ENCODE measurements at regions not wholly inside any gene's neighbourhood (a gene's known extent, or its start where the extent isn't known, plus 50 kb on each side); places are given as distances from the start of the nearest gene placed in this dataset.
A peak's percentile ranks its signal among the peaks of the same experiment; 100 is the strongest.

DNA sequence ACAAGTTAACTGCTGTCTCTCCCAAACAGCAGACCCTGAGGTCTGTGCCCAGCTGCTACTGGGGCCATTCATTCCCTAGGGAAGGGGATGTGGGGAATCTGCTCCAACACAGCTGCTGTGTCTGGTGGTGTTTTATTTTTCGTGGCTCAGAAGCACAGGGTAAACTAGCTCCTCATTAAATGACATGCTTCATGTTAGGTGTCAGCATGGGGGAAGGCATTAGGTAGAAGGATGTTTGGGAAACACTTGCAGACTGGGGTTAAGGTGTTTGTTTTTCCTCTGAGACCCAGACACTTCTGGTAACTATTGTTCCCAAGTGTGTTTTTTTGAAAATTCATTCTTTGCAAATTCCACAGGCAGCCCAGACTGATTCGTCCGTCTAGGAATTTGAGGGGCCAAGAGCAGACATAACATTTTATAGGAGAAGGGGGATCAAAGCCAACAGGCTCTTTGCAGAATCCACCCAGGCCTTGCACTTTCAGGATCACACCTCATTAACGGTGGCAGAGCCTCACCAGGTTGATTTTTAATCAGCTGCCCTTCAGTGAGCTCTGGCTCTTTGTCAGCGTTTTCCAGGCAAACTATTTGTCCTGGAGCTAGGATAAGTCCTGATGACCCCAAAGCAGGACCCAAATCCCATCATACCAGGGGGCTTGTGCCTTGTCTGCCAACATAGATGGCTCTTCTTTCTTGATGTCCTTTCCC is 65.4 kb upstream of the ITGA11 start:
- no peaks in the 10 kb centered on the region for H3K27me3 Mint-ChIP-seq (ENCODE audit: low read depth)
- H3K9me3 Mint-ChIP-seq: no peaks in the 10 kb centered on the region
- no peak overlapping the region for H3K4me3 Mint-ChIP-seq
- H3K4me1 Mint-ChIP-seq: peaks cover 55% of the 10 kb centered on the region
- H3K36me3 Mint-ChIP-seq (ENCODE audit: low read depth): no peaks in the 10 kb centered on the region
- peak overlapping the region; percentile 43 to 81 (median 81) for H3K27ac Mint-ChIP-seq
- TF ChIP-seq, protein P1, sequence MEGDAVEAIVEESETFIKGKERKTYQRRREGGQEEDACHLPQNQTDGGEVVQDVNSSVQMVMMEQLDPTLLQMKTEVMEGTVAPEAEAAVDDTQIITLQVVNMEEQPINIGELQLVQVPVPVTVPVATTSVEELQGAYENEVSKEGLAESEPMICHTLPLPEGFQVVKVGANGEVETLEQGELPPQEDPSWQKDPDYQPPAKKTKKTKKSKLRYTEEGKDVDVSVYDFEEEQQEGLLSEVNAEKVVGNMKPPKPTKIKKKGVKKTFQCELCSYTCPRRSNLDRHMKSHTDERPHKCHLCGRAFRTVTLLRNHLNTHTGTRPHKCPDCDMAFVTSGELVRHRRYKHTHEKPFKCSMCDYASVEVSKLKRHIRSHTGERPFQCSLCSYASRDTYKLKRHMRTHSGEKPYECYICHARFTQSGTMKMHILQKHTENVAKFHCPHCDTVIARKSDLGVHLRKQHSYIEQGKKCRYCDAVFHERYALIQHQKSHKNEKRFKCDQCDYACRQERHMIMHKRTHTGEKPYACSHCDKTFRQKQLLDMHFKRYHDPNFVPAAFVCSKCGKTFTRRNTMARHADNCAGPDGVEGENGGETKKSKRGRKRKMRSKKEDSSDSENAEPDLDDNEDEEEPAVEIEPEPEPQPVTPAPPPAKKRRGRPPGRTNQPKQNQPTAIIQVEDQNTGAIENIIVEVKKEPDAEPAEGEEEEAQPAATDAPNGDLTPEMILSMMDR (IDR thresholded peaks at IDR 0.05; ENCODE audit: unreplicated experiment in 3 of 3): no peak

- Mint-ChIP-seq H3K4me1 (peaks cover 56% of the 10 kb centered on the region), H3K36me3 (ENCODE audit: low read depth) (no peaks in the 10 kb centered on the region), H3K27ac (peak overlapping the region in 2 of 3 experiments; percentile 39 to 62), H3K27me3 (ENCODE audit: low read depth) (no peaks in the 10 kb centered on the region), H3K9me3 (no peaks in the 10 kb centered on the region), H3K4me3 (no peak overlapping the region)
- TF ChIP-seq, protein P1 (IDR thresholded peaks at IDR 0.05; ENCODE audit: unreplicated experiment in 3 of 3): no peak
Observed at GRCh38 chr15:68498076-68498475, 66.1 kb upstream of the ITGA11 start.

- TF ChIP-seq, protein P1 (IDR thresholded peaks at IDR 0.05; ENCODE audit: unreplicated experiment in 3 of 3): no peak
- Mint-ChIP-seq H3K4me3 (no peak overlapping the region), H3K9me3 (no peaks in the 10 kb centered on the region), H3K36me3 (ENCODE audit: low read depth) (no peaks in the 10 kb centered on the region), H3K4me1 (peaks cover 55% of the 10 kb centered on the region), H3K27me3 (ENCODE audit: low read depth) (peaks cover 5% of the 10 kb centered on the region), H3K27ac (peak overlapping the region; percentile 26 to 78 (median 34))
Observed at GRCh38 chr15:68499620-68500312, 67.8 kb upstream of the ITGA11 start.

DNA sequence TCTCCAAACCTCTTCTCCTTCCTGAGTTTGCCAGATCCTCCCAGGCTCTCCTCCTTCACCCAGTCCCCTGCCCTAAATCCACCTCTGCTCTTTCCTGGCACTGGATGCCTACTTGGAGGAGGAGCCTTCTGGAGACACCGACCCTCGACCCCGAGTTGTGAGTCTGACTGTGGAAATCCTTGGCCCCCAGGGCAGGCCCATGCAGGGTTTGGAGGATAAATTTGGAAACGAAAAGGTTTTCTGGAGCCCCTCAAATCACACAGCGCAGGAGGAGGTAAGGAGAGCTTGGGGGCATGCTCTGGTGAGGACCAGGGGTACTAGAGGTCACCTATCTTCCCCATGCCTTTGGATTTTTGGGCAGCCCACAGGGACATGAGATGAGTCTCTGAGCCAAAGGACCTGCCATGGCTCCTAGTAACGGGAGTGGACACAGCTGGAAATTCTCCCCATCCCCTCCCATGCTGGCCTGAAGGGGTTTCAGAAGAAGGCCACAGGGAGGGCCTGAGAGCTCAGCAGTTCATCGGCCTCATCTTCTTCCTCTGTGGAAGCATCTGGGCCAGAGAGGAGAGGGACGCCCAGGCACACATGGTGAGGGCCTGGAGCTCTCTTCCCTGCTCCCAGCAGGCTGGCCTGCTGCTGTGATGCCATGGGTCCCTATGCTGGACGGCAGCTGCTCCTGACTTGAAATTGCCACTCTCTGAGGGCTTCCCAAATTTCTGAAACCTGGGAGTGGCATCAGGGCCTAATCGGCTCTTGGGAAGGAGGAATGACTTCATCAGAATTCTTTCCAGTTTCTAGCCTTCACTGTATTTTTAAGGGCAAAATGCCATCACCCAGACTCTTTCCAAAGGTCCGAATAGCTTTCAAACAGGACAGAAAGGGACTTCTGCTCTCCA is 68.6 kb upstream of the ITGA11 start:
- Mint-ChIP-seq H3K27ac (peak overlapping the region; percentile 34 to 78 (median 50)), H3K4me1 (peaks cover 55% of the 10 kb centered on the region)

DNA sequence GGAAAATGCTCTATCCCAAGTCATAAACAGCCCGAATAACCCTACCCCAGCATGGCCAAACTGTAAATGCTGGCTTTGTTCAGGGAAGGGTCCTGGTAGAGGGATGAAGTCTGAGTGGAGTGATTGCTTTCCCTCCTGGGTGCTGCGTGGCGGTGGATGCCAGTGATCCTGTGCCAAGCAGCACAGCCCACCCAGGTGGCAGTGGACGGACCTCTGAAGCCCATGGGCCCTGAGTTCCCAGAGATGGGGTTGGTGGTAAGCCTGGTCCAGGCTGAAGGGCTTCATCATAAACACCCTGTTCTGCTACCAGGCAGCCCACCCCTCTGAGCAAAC is 69.3 kb upstream of the ITGA11 start:
- H3K27ac Mint-ChIP-seq: peak overlapping the region in 2 of 3 experiments; percentile 50 to 78
- H3K36me3 Mint-ChIP-seq (ENCODE audit: low read depth): no peaks in the 10 kb centered on the region
- no peak overlapping the region for H3K4me3 Mint-ChIP-seq
- H3K4me1 Mint-ChIP-seq: peaks cover 55% of the 10 kb centered on the region
- H3K27me3 Mint-ChIP-seq (ENCODE audit: low read depth): peaks cover 5% of the 10 kb centered on the region
- TF ChIP-seq, protein P1 (IDR thresholded peaks at IDR 0.05; ENCODE audit: unreplicated experiment in 3 of 3): no peak
- H3K9me3 Mint-ChIP-seq: no peaks in the 10 kb centered on the region

More for the DNA sequence above, 68.6 kb upstream of the ITGA11 start:
- TF ChIP-seq, protein P1 (IDR thresholded peaks at IDR 0.05; ENCODE audit: unreplicated experiment in 3 of 3): no peak
- peaks cover 5% of the 10 kb centered on the region for H3K27me3 Mint-ChIP-seq (ENCODE audit: low read depth)
- H3K36me3 Mint-ChIP-seq (ENCODE audit: low read depth): no peaks in the 10 kb centered on the region
- no peak overlapping the region for H3K4me3 Mint-ChIP-seq
- H3K9me3 Mint-ChIP-seq: no peaks in the 10 kb centered on the region
